ENCODE measurements at regions not wholly inside any gene's neighbourhood (a gene's known extent, or its start where the extent isn't known, plus 50 kb on each side); places are given as distances from the start of the nearest gene placed in this dataset.

- TF ChIP-seq CTCF (IDR thresholded peaks at IDR 0.05) (no peak), POLR2A (IDR thresholded peaks at IDR 0.05) (no peak)
Measured at GRCh38 chr16:85383836-85384832, 229.0 kb upstream of the GSE1 start.

All from body of pancreas (tissue), 4 donors.